Limb (tissue), 2 donors: ENCODE measurements at regions not wholly inside any gene's neighbourhood (a gene's known extent, or its start where the extent isn't known, plus 50 kb on each side); places are given as distances from the start of the nearest gene placed in this dataset.
"Not testable (repeated sequence)": the region's sequence is repeated elsewhere in the genome, so short reads cannot be mapped to it uniquely, and the experiment has no call there.

ENCODE experiments used
- DNase-seq, 2 donors: peaks; one replicate each; pipeline ENCODE4 v3.0.0-alpha.2; 2016; ENCODE audit errors: extremely low spot score in 2 of 2

DNA sequence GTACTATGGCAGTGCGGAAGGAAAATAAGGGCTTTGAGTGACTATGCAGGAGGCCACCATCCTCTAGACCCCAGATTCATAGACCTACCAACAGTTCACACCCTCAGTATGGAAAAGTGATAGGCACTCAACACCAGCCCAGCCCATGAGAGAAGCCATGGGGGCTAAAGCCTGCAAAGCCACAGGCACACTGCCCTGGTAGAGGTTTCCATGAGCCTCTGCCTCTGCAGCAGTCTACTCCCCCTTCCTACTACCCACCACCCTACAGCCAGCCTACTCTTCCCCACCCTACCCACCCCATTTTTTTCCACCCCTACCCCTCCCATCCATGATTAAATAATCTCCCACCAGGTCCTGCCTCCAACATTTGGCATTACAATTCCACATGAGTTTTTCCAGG, 241.9 kb downstream of the CWH43 start:
- DNase-seq: not testable (repeated sequence)

- DNase-seq: not testable (repeated sequence)
Measured at GRCh38 chr4:49229243-49229642, 243.2 kb downstream of the CWH43 start.

DNA sequence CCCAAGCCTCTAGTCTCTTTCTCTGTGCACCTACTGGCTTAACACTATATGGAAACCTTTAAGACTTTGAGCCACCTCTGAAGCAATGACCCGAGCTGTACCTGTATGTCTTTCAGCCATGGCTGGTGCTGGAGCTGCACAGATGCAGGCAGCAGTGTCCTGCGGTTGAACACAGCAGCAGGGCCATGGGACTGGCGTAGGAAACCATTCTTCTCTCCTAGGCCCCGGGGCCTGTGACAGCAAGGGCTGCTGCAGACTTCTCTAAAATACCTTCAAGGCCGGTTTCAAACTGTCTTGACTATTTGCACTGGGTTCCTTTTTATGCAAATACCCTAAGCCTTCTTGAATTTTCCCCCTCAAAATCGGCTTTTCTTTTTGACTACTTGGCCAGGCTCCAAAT, 243.6 kb downstream of the CWH43 start:
- DNase-seq: not testable (repeated sequence)

- DNase-seq: not testable (repeated sequence)
Measured at GRCh38 chr4:49233346-49233745, 247.3 kb downstream of the CWH43 start.

DNA sequence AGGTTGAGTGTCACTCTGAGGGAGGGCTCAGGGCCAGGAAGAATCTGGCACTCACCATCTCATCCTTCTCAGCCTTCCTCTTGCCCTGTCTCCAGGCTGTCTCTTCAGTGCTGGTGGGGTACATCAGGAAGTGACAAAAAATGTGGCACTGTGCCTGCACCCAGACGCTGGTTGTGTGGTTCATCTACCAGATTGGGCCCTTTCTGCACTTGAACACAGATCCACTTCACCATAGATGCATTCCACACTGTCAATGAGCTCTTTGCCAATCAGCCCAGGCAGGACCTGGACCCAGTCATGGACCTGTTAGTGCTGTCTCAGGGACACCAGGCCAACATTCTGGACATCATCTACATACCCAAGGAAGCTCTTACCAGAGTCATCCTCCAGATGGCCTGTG, 247.7 kb downstream of the CWH43 start:
- DNase-seq: not testable (repeated sequence)

- DNase-seq: not testable (repeated sequence)
Measured at GRCh38 chr4:49234382-49234781, 248.3 kb downstream of the CWH43 start.

DNA sequence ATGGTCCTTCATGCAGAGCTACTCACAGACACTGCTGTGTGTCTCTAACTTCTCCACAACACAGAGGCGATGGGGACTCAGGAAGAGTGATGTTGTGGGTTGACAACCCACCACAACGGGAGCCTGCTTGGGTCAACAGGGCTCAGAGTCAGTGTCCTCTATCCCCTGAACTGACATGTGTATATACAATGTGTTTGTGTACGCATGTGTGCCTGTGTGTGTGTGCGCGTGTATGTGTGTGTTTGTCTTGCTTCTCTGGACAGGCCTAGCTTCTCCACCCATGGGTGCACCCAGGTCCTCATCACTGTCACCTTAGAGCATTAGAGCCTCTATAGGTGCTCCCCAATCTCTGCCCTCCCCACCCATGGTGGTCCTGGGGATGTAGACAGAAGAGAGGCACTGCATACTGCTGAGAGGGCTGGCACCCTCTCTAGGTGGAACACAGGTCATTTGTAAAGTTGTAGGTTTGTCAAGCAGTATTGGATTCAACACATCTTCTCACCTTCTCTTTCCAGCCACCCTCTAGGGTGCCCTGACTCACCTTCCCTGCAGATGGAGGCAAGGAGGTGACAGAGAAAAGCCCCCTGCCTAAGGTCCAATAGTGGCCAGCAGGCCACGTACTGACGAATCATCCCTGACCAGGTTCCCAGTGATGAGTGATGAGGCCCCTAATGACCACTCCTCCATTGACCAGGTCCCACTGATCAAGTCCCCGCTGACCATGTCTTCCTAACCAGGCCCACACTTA, 249.5 kb downstream of the CWH43 start:
- DNase-seq: not testable (repeated sequence)

GRCh38 chr4:49236474-49236873, 250.4 kb downstream of the CWH43 start:
- DNase-seq: not testable (repeated sequence)

DNA sequence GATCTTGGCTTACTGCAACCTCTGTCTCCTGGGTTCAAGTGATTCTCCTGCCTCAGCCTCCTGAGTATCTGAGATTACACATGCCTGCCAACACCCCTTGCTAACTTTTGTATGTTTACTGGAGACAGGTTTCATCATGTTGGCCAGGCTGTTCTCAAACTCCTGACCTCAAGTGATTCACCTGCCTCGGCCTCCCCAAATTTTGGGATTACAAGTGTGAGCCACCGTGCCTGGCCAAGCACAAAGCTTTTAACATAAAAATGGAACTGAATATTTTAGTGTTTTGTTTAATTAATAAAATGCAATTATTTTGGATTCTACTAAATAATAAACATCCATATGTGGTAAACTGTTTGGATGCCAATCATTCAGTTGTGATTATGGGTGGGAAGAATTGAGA, 255.2 kb downstream of the CWH43 start:
- not testable (repeated sequence) for DNase-seq

GRCh38 chr4:49262786-49263185, 276.7 kb downstream of the CWH43 start:
- DNase-seq: not testable (repeated sequence)

GRCh38 chr4:49270435-49270834, 284.4 kb downstream of the CWH43 start:
- not testable (repeated sequence) for DNase-seq

- not testable (repeated sequence) for DNase-seq
Measured at GRCh38 chr4:49270912-49271311, 284.8 kb downstream of the CWH43 start.

DNA sequence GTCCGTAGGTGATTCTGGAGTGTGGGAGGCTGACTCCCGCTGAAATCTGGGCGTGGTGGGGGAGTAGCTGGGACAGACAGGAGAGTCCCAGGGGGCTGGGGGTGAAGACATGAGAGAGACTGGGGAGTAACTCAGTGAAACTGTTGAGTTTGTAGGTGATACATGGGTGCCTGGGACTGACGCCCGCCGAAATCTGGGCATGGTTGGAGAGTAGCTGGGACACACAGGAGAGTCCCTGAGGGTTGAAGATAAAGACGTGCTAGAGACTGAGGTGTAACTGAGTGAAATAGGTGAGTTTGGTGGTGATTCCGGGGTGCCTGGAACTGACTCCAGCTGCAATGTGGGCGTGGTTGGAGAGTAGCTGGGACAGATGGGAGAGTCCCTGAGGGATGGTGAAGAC, 299.8 kb downstream of the CWH43 start:
- not testable (repeated sequence) for DNase-seq

DNA sequence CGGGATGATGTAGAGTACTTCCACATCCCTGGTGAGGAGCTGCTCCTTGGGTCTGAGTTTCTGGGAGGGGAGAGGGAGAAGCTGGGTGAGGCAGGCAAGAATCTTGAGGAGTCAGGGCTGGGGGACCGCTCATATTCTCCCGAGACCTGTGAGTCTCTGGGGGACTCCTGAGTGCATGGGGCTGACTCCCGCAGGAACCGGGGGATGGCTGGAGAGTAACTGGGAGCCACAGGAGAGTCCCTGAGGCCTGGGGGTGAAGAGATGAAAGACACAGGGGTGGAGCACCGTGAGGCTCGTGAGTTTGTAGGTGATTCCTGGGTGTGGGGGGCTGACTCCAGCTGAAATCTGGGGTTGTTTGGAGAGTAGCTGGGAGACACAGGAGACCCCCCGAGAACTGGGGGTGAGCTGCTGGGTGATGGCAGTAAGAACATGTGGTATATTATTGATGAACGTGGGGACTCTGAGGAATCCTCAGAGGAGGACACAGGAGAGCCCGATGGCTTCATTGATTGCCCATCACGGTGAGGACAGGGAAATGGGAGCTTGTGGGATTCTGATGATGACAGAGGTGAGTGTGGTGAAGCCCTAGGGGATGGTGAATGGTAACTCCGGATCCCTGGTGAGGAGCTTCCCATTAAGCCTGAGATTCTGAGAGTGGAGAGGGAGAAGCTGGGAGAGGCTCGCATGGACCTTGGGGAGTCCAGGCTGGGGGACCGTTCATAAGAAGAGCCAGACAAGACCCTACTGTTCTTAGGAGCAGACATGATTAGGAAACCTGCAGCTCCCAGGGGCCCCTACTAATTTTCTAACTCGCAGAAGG, 301.1 kb downstream of the CWH43 start:
- not testable (repeated sequence) for DNase-seq

DNA sequence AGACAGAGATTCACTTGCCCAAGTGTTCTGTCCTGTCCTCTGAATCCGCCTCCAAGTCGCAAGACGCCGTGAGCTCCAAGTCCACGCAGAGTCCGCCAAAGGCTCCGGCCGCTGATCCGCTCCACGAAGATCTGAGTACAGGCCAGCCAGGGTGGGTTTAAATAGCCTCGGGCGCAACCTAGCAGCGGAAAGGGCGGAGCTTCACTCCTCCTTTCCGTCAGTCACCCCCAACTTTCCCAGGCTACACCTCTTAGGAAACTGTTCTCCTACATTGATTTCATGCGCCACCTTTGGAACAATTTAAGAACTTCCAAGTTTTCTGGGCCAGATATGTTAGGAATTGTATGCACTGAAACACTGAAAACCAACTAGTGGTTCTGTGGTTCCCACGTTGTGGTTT, 301.8 kb downstream of the CWH43 start:
- not testable (repeated sequence) for DNase-seq

DNA sequence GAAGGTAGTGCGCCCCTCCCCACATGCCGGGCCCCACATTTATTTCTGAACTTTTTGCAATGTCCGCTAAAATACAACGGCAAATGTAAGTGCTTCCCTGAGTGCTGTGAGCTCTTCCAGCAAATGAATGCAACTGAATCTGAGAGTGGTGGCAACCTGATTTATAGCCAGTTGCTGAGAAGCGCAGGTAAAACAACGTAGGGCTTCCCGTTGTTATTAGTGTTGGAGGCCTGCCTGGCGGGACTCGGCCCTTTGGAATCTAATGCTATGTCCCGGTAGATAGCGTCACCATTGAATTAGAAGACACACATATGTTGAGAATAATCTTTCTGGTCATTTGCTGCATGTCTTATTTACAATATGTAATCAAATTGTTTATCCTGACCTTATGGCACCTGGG, 302.7 kb downstream of the CWH43 start:
- not testable (repeated sequence) for DNase-seq

DNA sequence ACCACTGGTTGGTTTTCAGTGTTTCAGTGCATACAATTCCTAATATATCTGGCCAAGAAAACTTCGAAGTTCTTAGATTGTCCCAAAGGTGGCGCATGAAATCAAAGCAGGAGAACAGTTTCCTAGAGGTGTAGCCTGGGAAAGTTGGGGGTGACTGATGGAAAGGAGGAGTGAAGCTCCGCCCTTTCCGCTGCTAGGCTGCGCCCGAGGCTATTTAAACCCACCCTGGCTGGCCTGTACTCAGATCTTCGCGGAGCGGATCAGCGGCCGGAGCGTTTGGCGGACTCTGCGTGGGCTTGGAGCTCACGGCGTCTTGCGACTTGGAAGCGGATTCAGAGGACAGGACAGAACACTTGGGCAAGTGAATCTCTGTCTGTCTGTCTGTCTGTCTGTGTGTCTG, 328.7 kb downstream of the CWH43 start:
- not testable (repeated sequence) for DNase-seq

- not testable (repeated sequence) for DNase-seq
Measured at GRCh38 chr4:49320725-49321410, 334.8 kb downstream of the CWH43 start.

GRCh38 chr4:49321511-49322300, 335.6 kb downstream of the CWH43 start:
- DNase-seq: not testable (repeated sequence)

DNA sequence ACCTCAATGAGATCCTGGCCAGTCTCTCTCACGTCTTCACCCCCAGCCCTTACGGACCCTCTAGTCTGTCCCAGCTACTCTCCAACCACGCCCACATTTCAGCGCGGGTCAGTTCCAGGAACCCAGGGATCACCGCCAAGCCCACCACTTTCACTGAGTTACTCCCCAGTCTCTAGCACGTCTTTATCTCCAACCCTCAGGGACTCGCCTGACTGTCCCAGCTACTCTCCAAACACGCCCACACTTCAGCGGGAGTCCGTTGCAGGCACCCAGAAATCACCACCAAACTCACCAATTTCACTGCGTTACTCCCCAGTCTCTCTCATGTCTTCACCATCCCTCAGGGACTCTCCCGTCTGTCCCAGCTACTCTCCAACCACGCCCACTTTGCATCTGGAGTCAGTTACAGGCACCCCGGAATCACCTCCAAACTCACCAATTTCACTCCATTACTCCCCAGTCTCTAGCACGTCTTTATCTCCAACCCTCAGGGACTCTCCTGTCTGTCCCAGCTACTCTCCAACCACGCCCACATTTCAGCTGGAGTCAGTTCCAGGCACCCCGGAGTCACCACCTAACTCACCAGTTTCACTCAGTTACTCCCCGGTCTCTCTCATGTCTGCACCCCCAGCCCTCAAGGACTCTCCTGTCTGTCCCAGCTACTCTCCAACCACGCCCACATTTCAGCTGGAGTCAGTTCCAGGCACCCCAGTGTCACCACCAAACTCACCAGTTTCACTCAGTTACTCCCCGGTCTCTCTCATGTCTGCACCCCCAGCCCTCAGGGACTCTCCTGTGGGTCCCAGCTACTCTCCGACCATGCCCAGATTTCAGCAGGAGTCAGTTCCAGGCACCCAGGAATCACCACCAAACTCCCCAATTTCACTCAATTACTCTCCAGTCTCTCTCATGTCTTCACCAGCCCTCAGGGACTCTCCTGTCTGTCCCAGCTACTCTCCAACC, 336.8 kb downstream of the CWH43 start:
- not testable (repeated sequence) for DNase-seq
